ENCODE measurements at regions not wholly inside any gene's neighbourhood (a gene's known extent, or its start where the extent isn't known, plus 50 kb on each side); places are given as distances from the start of the nearest gene placed in this dataset.

DNA sequence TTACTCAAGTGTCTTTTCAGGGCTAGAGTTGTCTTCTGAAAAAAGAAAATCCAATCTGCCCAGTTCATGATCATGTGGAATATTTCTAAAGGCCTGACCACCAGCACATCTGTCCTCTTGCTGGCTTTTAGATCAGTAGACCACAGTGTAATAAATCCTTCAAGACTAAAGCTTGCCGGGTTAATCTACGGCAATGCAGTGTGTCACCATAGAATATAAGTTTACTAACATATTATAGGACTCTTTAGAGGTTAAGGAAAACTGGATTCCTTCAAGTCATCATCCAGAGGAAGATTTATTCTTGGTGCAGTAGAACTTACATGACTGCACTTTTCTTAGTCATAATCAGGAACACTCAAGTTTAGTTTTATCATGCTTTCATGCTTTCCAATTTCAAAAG, 349.5 kb downstream of the SEMA3D start:
- Histone ChIP-seq H3K9me3 (no peaks in the 10 kb centered on the region), H3K4me1 (no peaks in the 10 kb centered on the region), H3K4me3 (no peak overlapping the region), H3K27me3 (no peaks in the 10 kb centered on the region), H3K27ac (no peak overlapping the region), H3K36me3 (no peaks in the 10 kb centered on the region)
- TF ChIP-seq POLR2AphosphoS5 (IDR thresholded peaks at IDR 0.05) (no peak), POLR2A (IDR thresholded peaks at IDR 0.05) (no peak), EP300 (IDR thresholded peaks at IDR 0.05) (no peak)
- TF ChIP-seq, protein P1, sequence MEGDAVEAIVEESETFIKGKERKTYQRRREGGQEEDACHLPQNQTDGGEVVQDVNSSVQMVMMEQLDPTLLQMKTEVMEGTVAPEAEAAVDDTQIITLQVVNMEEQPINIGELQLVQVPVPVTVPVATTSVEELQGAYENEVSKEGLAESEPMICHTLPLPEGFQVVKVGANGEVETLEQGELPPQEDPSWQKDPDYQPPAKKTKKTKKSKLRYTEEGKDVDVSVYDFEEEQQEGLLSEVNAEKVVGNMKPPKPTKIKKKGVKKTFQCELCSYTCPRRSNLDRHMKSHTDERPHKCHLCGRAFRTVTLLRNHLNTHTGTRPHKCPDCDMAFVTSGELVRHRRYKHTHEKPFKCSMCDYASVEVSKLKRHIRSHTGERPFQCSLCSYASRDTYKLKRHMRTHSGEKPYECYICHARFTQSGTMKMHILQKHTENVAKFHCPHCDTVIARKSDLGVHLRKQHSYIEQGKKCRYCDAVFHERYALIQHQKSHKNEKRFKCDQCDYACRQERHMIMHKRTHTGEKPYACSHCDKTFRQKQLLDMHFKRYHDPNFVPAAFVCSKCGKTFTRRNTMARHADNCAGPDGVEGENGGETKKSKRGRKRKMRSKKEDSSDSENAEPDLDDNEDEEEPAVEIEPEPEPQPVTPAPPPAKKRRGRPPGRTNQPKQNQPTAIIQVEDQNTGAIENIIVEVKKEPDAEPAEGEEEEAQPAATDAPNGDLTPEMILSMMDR (IDR thresholded peaks at IDR 0.05) = no peak
- DNase-seq = no peak
- WGBS, 2 donors = 58 to 76% methylated on average over 2 of the region's 2 CpGs
- intact Hi-C loops (cut with DNase I) = no loop called here

DNA sequence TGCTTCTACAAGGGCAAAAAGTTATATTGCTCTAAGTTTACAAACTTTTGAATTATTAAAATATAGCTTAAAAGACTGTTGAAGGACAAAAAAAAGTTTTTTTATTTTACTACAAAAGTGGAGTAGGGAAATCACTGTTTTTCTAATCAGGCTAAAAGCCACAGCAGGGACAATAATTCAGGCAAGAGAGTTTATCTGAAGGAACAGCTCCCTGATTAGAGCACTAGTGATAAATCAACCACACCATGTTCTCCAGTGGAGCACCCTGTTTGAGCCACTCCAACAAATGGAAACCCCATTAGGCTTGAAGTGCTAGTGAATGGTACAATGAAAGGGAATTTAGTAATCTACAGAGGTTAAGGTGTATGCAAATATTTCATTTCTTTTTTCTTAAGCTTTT, 357.1 kb downstream of the SEMA3D start:
- Histone ChIP-seq H3K27me3 (no peaks in the 10 kb centered on the region), H3K36me3 (no peaks in the 10 kb centered on the region), H3K4me3 (no peak overlapping the region), H3K4me1 (no peaks in the 10 kb centered on the region), H3K9me3 (no peaks in the 10 kb centered on the region), H3K27ac (no peak overlapping the region)
- intact Hi-C loops (cut with DNase I) = no loop called here
- TF ChIP-seq POLR2AphosphoS5 (IDR thresholded peaks at IDR 0.05) = no peak
- no peak for DNase-seq

DNA sequence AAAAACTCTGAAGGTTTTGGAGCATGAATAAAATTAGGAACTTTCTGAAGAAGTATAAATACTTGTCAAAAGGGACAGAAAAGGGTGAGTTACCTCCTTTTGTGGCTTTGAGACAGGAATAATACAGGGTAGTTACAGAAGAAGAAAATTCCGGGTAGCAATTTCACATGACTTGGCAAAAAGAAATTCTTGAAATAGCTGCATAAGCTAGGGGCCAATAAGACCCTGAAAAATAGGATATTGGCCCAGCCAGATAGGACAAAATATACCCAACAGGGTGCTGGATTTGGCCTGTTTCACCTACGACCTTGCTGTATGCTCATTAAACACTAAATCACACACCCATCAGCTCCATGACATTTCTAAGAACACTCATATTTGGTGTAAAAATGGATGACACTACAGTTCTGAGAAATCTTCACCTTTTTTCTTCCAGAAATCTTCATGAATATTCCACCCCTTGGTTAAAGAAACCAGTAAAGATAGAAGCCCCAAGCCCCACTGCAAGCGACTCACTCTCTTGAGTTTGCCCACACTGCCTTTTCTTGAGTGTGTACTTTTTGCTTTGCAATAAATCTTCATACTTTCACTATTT, 362.7 kb downstream of the SEMA3D start:
- Histone ChIP-seq H3K4me1 (peaks cover 0 to 10% (median 4%) of the 10 kb centered on the region in 4 donors), H3K27ac (no peak overlapping the region), H3K36me3 (no peaks in the 10 kb centered on the region), H3K27me3 (no peaks in the 10 kb centered on the region), H3K4me3 (no peak overlapping the region), H3K9me3 (peaks cover 0 to 2% (median 0%) of the 10 kb centered on the region in 4 donors)
- DNase-seq = no peak
- TF ChIP-seq POLR2A (IDR thresholded peaks at IDR 0.05) = no peak
- TF ChIP-seq POLR2AphosphoS5 (IDR thresholded peaks at IDR 0.05) = no peak
- intact Hi-C loops (cut with DNase I) = no loop called here
- WGBS, 2 donors = 73% methylated on average over 3 of the region's 3 CpGs

DNA sequence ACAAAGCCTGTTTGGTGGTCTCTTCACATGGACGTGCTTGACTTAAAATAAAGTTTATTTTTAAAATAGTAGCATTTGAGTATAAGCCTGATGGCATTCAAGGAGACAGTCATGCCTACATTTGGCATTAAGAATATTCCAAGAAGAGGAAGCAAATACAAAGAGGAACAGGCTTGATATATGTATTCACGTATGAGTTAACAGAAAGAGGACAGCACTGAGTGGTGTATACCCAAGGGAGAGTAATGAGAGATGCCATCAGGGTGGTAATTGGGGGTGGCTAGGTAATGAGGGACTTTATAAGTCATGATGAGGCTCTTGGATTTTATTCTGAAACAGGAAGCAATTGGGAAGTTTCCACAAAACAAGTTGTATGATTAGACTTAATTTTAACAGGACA, 363.3 kb downstream of the SEMA3D start:
- intact Hi-C loops (cut with DNase I) = no loop called here
- H3K27ac ChIP-seq = no peak overlapping the region
- peaks cover 0 to 16% (median 6%) of the 10 kb centered on the region in 4 donors for H3K4me1 ChIP-seq
- no peak overlapping the region for H3K4me3 ChIP-seq
- peaks cover 0 to 2% (median 0%) of the 10 kb centered on the region in 4 donors for H3K9me3 ChIP-seq
- H3K27me3 ChIP-seq = no peaks in the 10 kb centered on the region
- 51 to 66% methylated on average over 2 of the region's 2 CpGs for WGBS, 2 donors
- DNase-seq = no peak
- TF ChIP-seq EP300 (IDR thresholded peaks at IDR 0.05) (no peak), POLR2A (IDR thresholded peaks at IDR 0.05) (no peak), POLR2AphosphoS5 (IDR thresholded peaks at IDR 0.05) (no peak)
- TF ChIP-seq, protein P1 (IDR thresholded peaks at IDR 0.05) = no peak
- no peaks in the 10 kb centered on the region for H3K36me3 ChIP-seq

DNA sequence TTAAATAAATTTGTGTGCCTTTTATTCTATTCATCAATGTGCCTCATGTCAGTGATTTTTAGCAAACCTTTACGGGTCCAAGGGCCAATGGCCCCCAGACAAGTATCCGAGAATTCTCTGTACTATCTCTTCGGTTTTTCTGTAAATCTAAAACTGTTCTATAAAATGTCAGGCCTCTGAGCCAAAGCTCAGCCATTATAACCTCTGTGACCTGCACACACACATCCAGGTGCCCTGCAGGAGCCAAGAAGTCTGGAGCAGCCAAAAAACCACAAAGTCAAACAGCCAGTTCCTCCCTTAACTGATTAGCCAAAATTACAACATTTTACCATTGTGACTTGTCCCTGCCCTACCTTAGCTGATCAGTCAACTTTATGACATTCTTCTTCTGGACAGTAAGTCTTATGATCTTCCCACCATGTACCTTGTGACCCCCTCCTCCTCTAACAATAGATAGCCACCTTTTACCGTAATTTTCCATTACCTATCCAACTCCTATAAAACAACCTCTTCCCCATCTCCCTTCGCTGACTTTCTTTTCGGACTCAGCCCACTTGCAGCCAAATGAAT, 363.8 kb downstream of the SEMA3D start:
- Histone ChIP-seq H3K27ac (no peak overlapping the region), H3K36me3 (no peaks in the 10 kb centered on the region), H3K27me3 (no peaks in the 10 kb centered on the region), H3K9me3 (peaks cover 0 to 2% (median 0%) of the 10 kb centered on the region in 4 donors), H3K4me1 (peaks cover 0 to 16% (median 6%) of the 10 kb centered on the region in 4 donors), H3K4me3 (no peak overlapping the region)
- intact Hi-C loops (cut with DNase I) = no loop called here
- no peak for DNase-seq
- no peak for TF ChIP-seq POLR2A (IDR thresholded peaks at IDR 0.05)
- TF ChIP-seq, protein P1 (IDR thresholded peaks at IDR 0.05) = no peak
- no peak for TF ChIP-seq POLR2AphosphoS5 (IDR thresholded peaks at IDR 0.05)
- no peak for TF ChIP-seq EP300 (IDR thresholded peaks at IDR 0.05)
- WGBS, 2 donors = 86 to 88% methylated on average over 6 of the region's 6 CpGs
